ENCODE measurements at regions not wholly inside any gene's neighbourhood (a gene's known extent, or its start where the extent isn't known, plus 50 kb on each side); places are given as distances from the start of the nearest gene placed in this dataset.

DNA sequence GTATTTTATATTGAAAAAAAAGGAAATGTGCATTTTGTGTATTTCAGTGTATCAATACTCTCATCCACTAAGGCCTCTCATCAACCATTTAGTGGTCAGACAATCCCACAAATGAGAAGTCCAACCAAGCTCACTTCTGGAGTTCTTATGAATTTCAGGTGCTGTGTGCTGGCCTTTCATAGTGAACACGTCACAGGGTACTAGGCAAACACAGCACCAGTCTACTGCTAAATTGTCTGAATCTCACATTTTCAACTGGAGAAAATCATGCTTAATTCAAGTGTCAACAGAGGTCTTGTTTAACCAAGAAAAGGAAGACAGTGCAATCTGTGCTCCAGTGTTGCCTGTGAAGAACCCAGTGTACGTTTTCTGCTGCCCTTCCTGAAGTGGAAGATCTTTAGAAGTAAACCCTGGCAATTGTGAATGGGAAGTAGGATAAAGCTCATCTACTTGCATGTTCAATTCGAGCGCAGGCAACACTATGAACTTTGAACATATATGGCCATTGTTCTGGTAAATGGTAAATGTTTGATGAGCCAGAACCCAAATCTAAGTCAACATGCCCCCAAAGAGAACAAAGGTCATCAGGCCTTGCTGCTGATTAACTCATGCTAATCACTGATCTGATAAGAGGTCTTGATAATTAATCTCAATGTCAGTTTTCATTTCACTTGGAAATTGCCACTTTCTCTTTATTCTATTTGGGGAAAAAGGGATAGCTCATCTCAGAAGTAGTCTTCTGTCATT lies 439.2 kb upstream of the SOX9 start:
- H3K36me3 Mint-ChIP-seq, result no peaks in the 10 kb centered on the region
- no peak overlapping the region for H3K27ac Mint-ChIP-seq
- CTCF ChIA-PET, result no interaction called here
- H3K4me1 Mint-ChIP-seq, result no peaks in the 10 kb centered on the region
- peaks cover 8% of the 10 kb centered on the region; the same call in 1 of the 2 replicates for H3K9me3 Mint-ChIP-seq
- TF ChIP-seq, protein P1, sequence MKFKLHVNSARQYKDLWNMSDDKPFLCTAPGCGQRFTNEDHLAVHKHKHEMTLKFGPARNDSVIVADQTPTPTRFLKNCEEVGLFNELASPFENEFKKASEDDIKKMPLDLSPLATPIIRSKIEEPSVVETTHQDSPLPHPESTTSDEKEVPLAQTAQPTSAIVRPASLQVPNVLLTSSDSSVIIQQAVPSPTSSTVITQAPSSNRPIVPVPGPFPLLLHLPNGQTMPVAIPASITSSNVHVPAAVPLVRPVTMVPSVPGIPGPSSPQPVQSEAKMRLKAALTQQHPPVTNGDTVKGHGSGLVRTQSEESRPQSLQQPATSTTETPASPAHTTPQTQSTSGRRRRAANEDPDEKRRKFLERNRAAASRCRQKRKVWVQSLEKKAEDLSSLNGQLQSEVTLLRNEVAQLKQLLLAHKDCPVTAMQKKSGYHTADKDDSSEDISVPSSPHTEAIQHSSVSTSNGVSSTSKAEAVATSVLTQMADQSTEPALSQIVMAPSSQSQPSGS (CRISPR knock-in tag; IDR thresholded peaks at IDR 0.05; ENCODE audit: borderline replicate concordance, low read depth), result no peak
- TF ChIP-seq, protein P2, sequence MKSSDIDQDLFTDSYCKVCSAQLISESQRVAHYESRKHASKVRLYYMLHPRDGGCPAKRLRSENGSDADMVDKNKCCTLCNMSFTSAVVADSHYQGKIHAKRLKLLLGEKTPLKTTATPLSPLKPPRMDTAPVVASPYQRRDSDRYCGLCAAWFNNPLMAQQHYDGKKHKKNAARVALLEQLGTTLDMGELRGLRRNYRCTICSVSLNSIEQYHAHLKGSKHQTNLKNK (CRISPR knock-in tag; IDR thresholded peaks at IDR 0.05), result no peak
- TF ChIP-seq GABPB1 (CRISPR knock-in tag; IDR thresholded peaks at IDR 0.05) (peak; percentile 76), ZNF232 (CRISPR knock-in tag; IDR thresholded peaks at IDR 0.05) (no peak), PRRX2 (CRISPR knock-in tag; IDR thresholded peaks at IDR 0.05) (no peak)
- TF ChIP-seq, protein P3, sequence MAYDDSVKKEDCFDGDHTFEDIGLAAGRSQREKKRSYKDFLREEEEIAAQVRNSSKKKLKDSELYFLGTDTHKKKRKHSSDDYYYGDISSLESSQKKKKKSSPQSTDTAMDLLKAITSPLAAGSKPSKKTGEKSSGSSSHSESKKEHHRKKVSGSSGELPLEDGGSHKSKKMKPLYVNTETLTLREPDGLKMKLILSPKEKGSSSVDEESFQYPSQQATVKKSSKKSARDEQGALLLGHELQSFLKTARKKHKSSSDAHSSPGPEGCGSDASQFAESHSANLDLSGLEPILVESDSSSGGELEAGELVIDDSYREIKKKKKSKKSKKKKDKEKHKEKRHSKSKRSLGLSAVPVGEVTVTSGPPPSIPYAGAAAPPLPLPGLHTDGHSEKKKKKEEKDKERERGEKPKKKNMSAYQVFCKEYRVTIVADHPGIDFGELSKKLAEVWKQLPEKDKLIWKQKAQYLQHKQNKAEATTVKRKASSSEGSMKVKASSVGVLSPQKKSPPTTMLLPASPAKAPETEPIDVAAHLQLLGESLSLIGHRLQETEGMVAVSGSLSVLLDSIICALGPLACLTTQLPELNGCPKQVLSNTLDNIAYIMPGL (CRISPR knock-in tag; IDR thresholded peaks at IDR 0.05), result no peak
- TF ChIP-seq, protein P4, sequence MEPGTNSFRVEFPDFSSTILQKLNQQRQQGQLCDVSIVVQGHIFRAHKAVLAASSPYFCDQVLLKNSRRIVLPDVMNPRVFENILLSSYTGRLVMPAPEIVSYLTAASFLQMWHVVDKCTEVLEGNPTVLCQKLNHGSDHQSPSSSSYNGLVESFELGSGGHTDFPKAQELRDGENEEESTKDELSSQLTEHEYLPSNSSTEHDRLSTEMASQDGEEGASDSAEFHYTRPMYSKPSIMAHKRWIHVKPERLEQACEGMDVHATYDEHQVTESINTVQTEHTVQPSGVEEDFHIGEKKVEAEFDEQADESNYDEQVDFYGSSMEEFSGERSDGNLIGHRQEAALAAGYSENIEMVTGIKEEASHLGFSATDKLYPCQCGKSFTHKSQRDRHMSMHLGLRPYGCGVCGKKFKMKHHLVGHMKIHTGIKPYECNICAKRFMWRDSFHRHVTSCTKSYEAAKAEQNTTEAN (CRISPR knock-in tag; IDR thresholded peaks at IDR 0.05), result no peak
- no peak for ATAC-seq
- POLR2A ChIA-PET, result no interaction called here
- no peak for DNase-seq (ENCODE audit: low spot score)
- H3K27me3 Mint-ChIP-seq (ENCODE audit: low read depth), result no peaks in the 10 kb centered on the region
- H3K4me3 Mint-ChIP-seq, result no peak overlapping the region

DNA sequence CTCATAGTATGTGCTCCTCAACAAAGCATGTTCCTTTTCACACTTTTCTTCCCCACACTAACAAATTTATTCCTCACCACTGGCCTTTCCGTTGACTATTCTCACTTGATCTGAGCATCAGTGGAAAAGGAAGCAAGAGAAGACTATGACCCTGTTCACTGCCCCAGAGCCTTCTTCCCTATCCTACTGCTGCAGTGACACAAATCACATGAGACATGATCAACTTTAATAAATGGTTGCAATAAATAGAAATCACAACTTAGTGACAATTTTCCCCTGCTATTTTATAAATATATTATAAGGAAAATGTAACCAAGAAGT lies 438.7 kb upstream of the SOX9 start:
- Mint-ChIP-seq H3K4me3 (no peak overlapping the region), H3K4me1 (no peaks in the 10 kb centered on the region), H3K27me3 (ENCODE audit: low read depth) (no peaks in the 10 kb centered on the region), H3K27ac (no peak overlapping the region), H3K9me3 (peaks cover 8% of the 10 kb centered on the region; the same call in 1 of the 2 replicates), H3K36me3 (no peaks in the 10 kb centered on the region)
- CTCF ChIA-PET, result no interaction called here
- DNase-seq (ENCODE audit: low spot score) (no peak), ATAC-seq (no peak)
- POLR2A ChIA-PET, result no interaction called here
- no peak for TF ChIP-seq RORB (CRISPR knock-in tag; IDR thresholded peaks at IDR 0.05)
- TF ChIP-seq NFATC4 (CRISPR knock-in tag; IDR thresholded peaks at IDR 0.05), result no peak
- no peak for TF ChIP-seq EMX1 (CRISPR knock-in tag; IDR thresholded peaks at IDR 0.05)
- TF ChIP-seq, protein P5, sequence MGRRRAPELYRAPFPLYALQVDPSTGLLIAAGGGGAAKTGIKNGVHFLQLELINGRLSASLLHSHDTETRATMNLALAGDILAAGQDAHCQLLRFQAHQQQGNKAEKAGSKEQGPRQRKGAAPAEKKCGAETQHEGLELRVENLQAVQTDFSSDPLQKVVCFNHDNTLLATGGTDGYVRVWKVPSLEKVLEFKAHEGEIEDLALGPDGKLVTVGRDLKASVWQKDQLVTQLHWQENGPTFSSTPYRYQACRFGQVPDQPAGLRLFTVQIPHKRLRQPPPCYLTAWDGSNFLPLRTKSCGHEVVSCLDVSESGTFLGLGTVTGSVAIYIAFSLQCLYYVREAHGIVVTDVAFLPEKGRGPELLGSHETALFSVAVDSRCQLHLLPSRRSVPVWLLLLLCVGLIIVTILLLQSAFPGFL (CRISPR knock-in tag; IDR thresholded peaks at IDR 0.05; ENCODE audit: borderline replicate concordance), result no peak
- TF ChIP-seq, protein P6, sequence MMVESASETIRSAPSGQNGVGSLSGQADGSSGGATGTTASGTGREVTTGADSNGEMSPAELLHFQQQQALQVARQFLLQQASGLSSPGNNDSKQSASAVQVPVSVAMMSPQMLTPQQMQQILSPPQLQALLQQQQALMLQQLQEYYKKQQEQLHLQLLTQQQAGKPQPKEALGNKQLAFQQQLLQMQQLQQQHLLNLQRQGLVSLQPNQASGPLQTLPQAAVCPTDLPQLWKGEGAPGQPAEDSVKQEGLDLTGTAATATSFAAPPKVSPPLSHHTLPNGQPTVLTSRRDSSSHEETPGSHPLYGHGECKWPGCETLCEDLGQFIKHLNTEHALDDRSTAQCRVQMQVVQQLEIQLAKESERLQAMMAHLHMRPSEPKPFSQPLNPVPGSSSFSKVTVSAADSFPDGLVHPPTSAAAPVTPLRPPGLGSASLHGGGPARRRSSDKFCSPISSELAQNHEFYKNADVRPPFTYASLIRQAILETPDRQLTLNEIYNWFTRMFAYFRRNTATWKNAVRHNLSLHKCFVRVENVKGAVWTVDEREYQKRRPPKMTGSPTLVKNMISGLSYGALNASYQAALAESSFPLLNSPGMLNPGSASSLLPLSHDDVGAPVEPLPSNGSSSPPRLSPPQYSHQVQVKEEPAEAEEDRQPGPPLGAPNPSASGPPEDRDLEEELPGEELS (CRISPR knock-in tag; IDR thresholded peaks at IDR 0.05), result no peak
- no peak for TF ChIP-seq TCF7 (CRISPR knock-in tag; IDR thresholded peaks at IDR 0.05; ENCODE audit: low read depth)
- TF ChIP-seq GABPB1 (CRISPR knock-in tag; IDR thresholded peaks at IDR 0.05), result no peak
- no peak for TF ChIP-seq ZNF263 (CRISPR knock-in tag; IDR thresholded peaks at IDR 0.05; ENCODE audit: low read depth)
- TF ChIP-seq NR2C2 (CRISPR knock-in tag; IDR thresholded peaks at IDR 0.05), result no peak
- TF ChIP-seq KAT7 (CRISPR knock-in tag; IDR thresholded peaks at IDR 0.05; ENCODE audit: borderline replicate concordance), result no peak
- no peak for TF ChIP-seq ATF1 (CRISPR knock-in tag; IDR thresholded peaks at IDR 0.05)
- TF ChIP-seq, protein P7, sequence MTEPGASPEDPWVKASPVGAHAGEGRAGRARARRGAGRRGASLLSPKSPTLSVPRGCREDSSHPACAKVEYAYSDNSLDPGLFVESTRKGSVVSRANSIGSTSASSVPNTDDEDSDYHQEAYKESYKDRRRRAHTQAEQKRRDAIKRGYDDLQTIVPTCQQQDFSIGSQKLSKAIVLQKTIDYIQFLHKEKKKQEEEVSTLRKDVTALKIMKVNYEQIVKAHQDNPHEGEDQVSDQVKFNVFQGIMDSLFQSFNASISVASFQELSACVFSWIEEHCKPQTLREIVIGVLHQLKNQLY (CRISPR knock-in tag; IDR thresholded peaks at IDR 0.05), result no peak
- no peak for TF ChIP-seq SOX15 (CRISPR knock-in tag; IDR thresholded peaks at IDR 0.05)
- TF ChIP-seq, protein P8, sequence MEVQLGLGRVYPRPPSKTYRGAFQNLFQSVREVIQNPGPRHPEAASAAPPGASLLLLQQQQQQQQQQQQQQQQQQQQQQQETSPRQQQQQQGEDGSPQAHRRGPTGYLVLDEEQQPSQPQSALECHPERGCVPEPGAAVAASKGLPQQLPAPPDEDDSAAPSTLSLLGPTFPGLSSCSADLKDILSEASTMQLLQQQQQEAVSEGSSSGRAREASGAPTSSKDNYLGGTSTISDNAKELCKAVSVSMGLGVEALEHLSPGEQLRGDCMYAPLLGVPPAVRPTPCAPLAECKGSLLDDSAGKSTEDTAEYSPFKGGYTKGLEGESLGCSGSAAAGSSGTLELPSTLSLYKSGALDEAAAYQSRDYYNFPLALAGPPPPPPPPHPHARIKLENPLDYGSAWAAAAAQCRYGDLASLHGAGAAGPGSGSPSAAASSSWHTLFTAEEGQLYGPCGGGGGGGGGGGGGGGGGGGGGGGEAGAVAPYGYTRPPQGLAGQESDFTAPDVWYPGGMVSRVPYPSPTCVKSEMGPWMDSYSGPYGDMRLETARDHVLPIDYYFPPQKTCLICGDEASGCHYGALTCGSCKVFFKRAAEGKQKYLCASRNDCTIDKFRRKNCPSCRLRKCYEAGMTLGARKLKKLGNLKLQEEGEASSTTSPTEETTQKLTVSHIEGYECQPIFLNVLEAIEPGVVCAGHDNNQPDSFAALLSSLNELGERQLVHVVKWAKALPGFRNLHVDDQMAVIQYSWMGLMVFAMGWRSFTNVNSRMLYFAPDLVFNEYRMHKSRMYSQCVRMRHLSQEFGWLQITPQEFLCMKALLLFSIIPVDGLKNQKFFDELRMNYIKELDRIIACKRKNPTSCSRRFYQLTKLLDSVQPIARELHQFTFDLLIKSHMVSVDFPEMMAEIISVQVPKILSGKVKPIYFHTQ (CRISPR knock-in tag; IDR thresholded peaks at IDR 0.05), result no peak
- TF ChIP-seq, protein P3 (CRISPR knock-in tag; IDR thresholded peaks at IDR 0.05), result no peak
- TF ChIP-seq ELF4 (CRISPR knock-in tag; IDR thresholded peaks at IDR 0.05; ENCODE audit: low read depth), result no peak
